ENCODE measurements at regions not wholly inside any gene's neighbourhood (a gene's known extent, or its start where the extent isn't known, plus 50 kb on each side); places are given as distances from the start of the nearest gene placed in this dataset.

- H3K4me1 ChIP-seq (ENCODE audit: insufficient read depth, low read length) = peaks cover 6% of the 10 kb centered on the region
- ATAC-seq (ENCODE audit: poor library complexity) (no peak), DNase-seq (no peak)
- Mint-ChIP-seq H3K36me3 (ENCODE audit: low read depth) (no peaks in the 10 kb centered on the region), H3K27ac (no peak overlapping the region), H3K27me3 (peaks cover 52% of the 10 kb centered on the region), H3K4me1 (ENCODE audit: low read depth) (peaks cover 9% of the 10 kb centered on the region), H3K9me3 (no peaks in the 10 kb centered on the region), H3K4me3 (no peak overlapping the region)
- no peaks in the 10 kb centered on the region for H3K36me3 ChIP-seq (ENCODE audit: insufficient read depth, low read length)
- H3K27me3 ChIP-seq (ENCODE audit: control insufficient read depth in 1 of 2, insufficient read depth in 2 of 2, low read length in 2 of 2) = peaks cover 13 to 21% of the 10 kb centered on the region in 2 experiments
- TF ChIP-seq CTCF (IDR thresholded peaks at IDR 0.05) = no peak
- intact Hi-C loops (cut with DNase I, micrococcal nuclease) = no loop called here
- H3K9me3 ChIP-seq (ENCODE audit: control insufficient read depth in 1 of 2, insufficient read depth in 1 of 2, low read length in 2 of 2) = peaks cover 0 to 7% of the 10 kb centered on the region in 2 experiments
- ChIA-PET POLR2A (no interaction called here), CTCF (no interaction called here)
- H3K27ac ChIP-seq (ENCODE audit: low read depth in 1 of 2, low read length in 2 of 2) = no peak overlapping the region
- H3K4me3 ChIP-seq (ENCODE audit: low read length) = no peak overlapping the region
Observed at GRCh38 chr7:98469088-98469487, 68.2 kb upstream of the BAIAP2L1 start.

- Histone ChIP-seq H3K4me1 (ENCODE audit: insufficient read depth, low read length) (peaks cover 6% of the 10 kb centered on the region), H3K27ac (ENCODE audit: low read depth in 1 of 2, low read length in 2 of 2) (no peak overlapping the region), H3K27me3 (ENCODE audit: control insufficient read depth in 1 of 2, insufficient read depth in 2 of 2, low read length in 2 of 2) (peaks cover 13 to 18% of the 10 kb centered on the region in 2 experiments), H3K36me3 (ENCODE audit: insufficient read depth, low read length) (no peaks in the 10 kb centered on the region), H3K9me3 (ENCODE audit: control insufficient read depth in 1 of 2, insufficient read depth in 1 of 2, low read length in 2 of 2) (peaks cover 0 to 7% of the 10 kb centered on the region in 2 experiments), H3K4me3 (ENCODE audit: low read length) (no peak overlapping the region)
- no peak for ATAC-seq (ENCODE audit: poor library complexity)
- H3K4me3 Mint-ChIP-seq = no peak overlapping the region
- no peak for TF ChIP-seq CTCF (IDR thresholded peaks at IDR 0.05)
- H3K9me3 Mint-ChIP-seq = no peaks in the 10 kb centered on the region
- peaks cover 47% of the 10 kb centered on the region for H3K27me3 Mint-ChIP-seq
- no peak overlapping the region for H3K27ac Mint-ChIP-seq
- ChIA-PET CTCF (no interaction called here), POLR2A (no interaction called here)
- intact Hi-C loops (cut with DNase I, micrococcal nuclease) = no loop called here
- peaks cover 9% of the 10 kb centered on the region for H3K4me1 Mint-ChIP-seq (ENCODE audit: low read depth)
- DNase-seq = no peak
- no peaks in the 10 kb centered on the region for H3K36me3 Mint-ChIP-seq (ENCODE audit: low read depth)
Observed at GRCh38 chr7:98467570-98468312, 66.9 kb upstream of the BAIAP2L1 start.

GRCh38 chr7:98465022-98465421 lies 64.1 kb upstream of the BAIAP2L1 start:
- Mint-ChIP-seq H3K27me3 (peaks cover 24% of the 10 kb centered on the region), H3K36me3 (ENCODE audit: low read depth) (no peaks in the 10 kb centered on the region), H3K4me3 (no peak overlapping the region), H3K9me3 (no peaks in the 10 kb centered on the region), H3K27ac (no peak overlapping the region), H3K4me1 (ENCODE audit: low read depth) (no peaks in the 10 kb centered on the region)
- Histone ChIP-seq H3K4me1 (ENCODE audit: insufficient read depth, low read length) (no peaks in the 10 kb centered on the region), H3K27ac (ENCODE audit: low read depth in 1 of 2, low read length in 2 of 2) (no peak overlapping the region), H3K27me3 (ENCODE audit: control insufficient read depth in 1 of 2, insufficient read depth in 2 of 2, low read length in 2 of 2) (peaks cover 3 to 10% of the 10 kb centered on the region in 2 experiments), H3K4me3 (ENCODE audit: low read length) (no peak overlapping the region), H3K9me3 (ENCODE audit: control insufficient read depth in 1 of 2, insufficient read depth in 1 of 2, low read length in 2 of 2) (no peaks in the 10 kb centered on the region), H3K36me3 (ENCODE audit: insufficient read depth, low read length) (no peaks in the 10 kb centered on the region)
- DNase-seq = no peak
- no peak for ATAC-seq (ENCODE audit: poor library complexity)
- ChIA-PET CTCF (no interaction called here), POLR2A (no interaction called here)
- no peak for TF ChIP-seq CTCF (IDR thresholded peaks at IDR 0.05)
- intact Hi-C loops (cut with DNase I, micrococcal nuclease) = no loop called here
